ENCODE measurements at regions not wholly inside any gene's neighbourhood (a gene's known extent, or its start where the extent isn't known, plus 50 kb on each side); places are given as distances from the start of the nearest gene placed in this dataset.

- TF ChIP-seq CTCF (IDR thresholded peaks at IDR 0.05; ENCODE audit: insufficient read depth, low read depth, low read length) (no peak), EZH2 (IDR thresholded peaks at IDR 0.05; ENCODE audit: insufficient read depth, low read length) (no peak)
Observed at GRCh38 chr11:127063241-127063640, 62.7 kb upstream of the KIRREL3 start.

Data from astrocyte (in vitro differentiated cells and primary cell).